HEK293 (cell line): ENCODE measurements at regions not wholly inside any gene's neighbourhood (a gene's known extent, or its start where the extent isn't known, plus 50 kb on each side); places are given as distances from the start of the nearest gene placed in this dataset.

Experiments
- CTCF ChIA-PET: fragments of 350-600 bp; formaldehyde crosslinking; extraction: SDS; loops from one replicate; lab custom pipeline; 2021; ENCODE audit warnings: antibody characterized with exemption; lab: Yijun Ruan, JAX
- POLR2A ChIA-PET: fragments of 300-600 bp; formaldehyde crosslinking; extraction: SDS; loops from one replicate; lab custom pipeline; 2020; ENCODE audit warnings: antibody characterized with exemption, inconsistent platforms; lab: Yijun Ruan, JAX
- H3K27ac ChIP-seq: fragments of 200-500 bp; sonication (Bioruptor generic); 2 replicates; pipeline ENCODE4 v1.5.1; 2014; ENCODE audit warnings: low read depth, low read length, control low read depth, inconsistent platforms; ENCODE audit errors: extremely low read depth
- H3K36me3 ChIP-seq, 2 experiments: fragments of 200-500 bp in 1 of 2; sonication (Bioruptor generic) in 1 of 2; 1 replicate in 1 of 2; 2 replicates in 1 of 2; pipeline ENCODE4 v1.5.1; 2014 to 2017; ENCODE audit warnings: inconsistent platforms in 2 of 2, low read length in 2 of 2; ENCODE audit not compliant: control insufficient read depth in 2 of 2, insufficient read depth in 1 of 2
- H3K4me1 ChIP-seq: fragments of 200-500 bp; sonication (Bioruptor generic); 2 replicates; pipeline ENCODE4 v1.5.1; 2014; ENCODE audit warnings: mild to moderate bottlenecking, low read length, inconsistent platforms; ENCODE audit not compliant: control insufficient read depth, insufficient read depth
- H3K4me3 ChIP-seq: 2 replicates; pipeline ENCODE4 v1.5.1; 2011; ENCODE audit warnings: low read depth, mild to moderate bottlenecking, control low read depth, low read length, moderate library complexity
- H3K9me3 ChIP-seq: fragments of 200-500 bp; sonication (Bioruptor generic); 2 replicates; pipeline ENCODE4 v1.5.1; 2014; ENCODE audit warnings: low read depth, low read length, inconsistent platforms; ENCODE audit not compliant: control insufficient read depth, insufficient read depth
- KLF16 ChIP-seq: fragments of 450-650 bp; formaldehyde crosslinking; IDR thresholded peaks from 2 replicates; pipeline ENCODE4 v1.5.1; 2017; ENCODE audit warnings: missing biosample characterization, missing genetic modification characterization
- MZF1 ChIP-seq: fragments of 450-650 bp; formaldehyde crosslinking; IDR thresholded peaks from 2 replicates; pipeline ENCODE4 v1.5.1; 2017; ENCODE audit warnings: missing biosample characterization, missing genetic modification characterization, borderline replicate concordance
- SP7 ChIP-seq: fragments of 450-650 bp; formaldehyde crosslinking; IDR thresholded peaks from 2 replicates; pipeline ENCODE4 v1.5.1; 2016; ENCODE audit warnings: missing biosample characterization, missing genetic modification characterization
- TCF7L2 ChIP-seq: IDR thresholded peaks from 2 replicates; pipeline ENCODE4 v1.6.1; 2011; ENCODE audit warnings: low read depth, mild to moderate bottlenecking, inconsistent platforms, low read length, moderate library complexity, borderline replicate concordance
- ZBTB20 ChIP-seq: fragments of 450-650 bp; formaldehyde crosslinking; IDR thresholded peaks from 2 replicates; pipeline ENCODE4 v1.5.1; 2016; ENCODE audit warnings: missing biosample characterization, missing genetic modification characterization
- ZBTB7A ChIP-seq: fragments of 450-650 bp; formaldehyde crosslinking; IDR thresholded peaks from 2 replicates; pipeline ENCODE4 v1.5.1; 2016; ENCODE audit warnings: low read depth, missing biosample characterization, missing genetic modification characterization
- ZNF132 ChIP-seq: fragments of 450-650 bp; formaldehyde crosslinking; IDR thresholded peaks from 2 replicates; pipeline ENCODE4 v1.5.1; 2017; ENCODE audit warnings: missing biosample characterization, missing genetic modification characterization, borderline replicate concordance
- ZNF155 ChIP-seq: fragments of 450-650 bp; formaldehyde crosslinking; IDR thresholded peaks from 2 replicates; pipeline ENCODE4 v1.5.1; 2016; ENCODE audit warnings: missing biosample characterization, missing genetic modification characterization
- ZNF341 ChIP-seq: fragments of 450-650 bp; formaldehyde crosslinking; IDR thresholded peaks from 2 replicates; pipeline ENCODE4; 2016; ENCODE audit warnings: low read depth, missing biosample characterization, missing genetic modification characterization
- ZNF645 ChIP-seq: fragments of 450-650 bp; formaldehyde crosslinking; IDR thresholded peaks from 2 replicates; pipeline ENCODE4; 2016; ENCODE audit warnings: missing biosample characterization, missing genetic modification characterization
- ZNF677 ChIP-seq: fragments of 450-650 bp; IDR thresholded peaks from 2 replicates; pipeline ENCODE4 v1.5.0; 2018; ENCODE audit warnings: missing biosample characterization, mild to moderate bottlenecking, missing genetic modification characterization, moderate library complexity
- TF ChIP-seq, protein P1 (sequence below): fragments of 450-650 bp; formaldehyde crosslinking; IDR thresholded peaks from 2 replicates; pipeline ENCODE4 v1.5.1; 2016; ENCODE audit warnings: missing biosample characterization, missing genetic modification characterization
- TF ChIP-seq, protein P2 (sequence below): fragments of 450-650 bp; formaldehyde crosslinking; IDR thresholded peaks from 2 replicates; pipeline ENCODE4 v1.5.1; 2016; ENCODE audit warnings: missing biosample characterization, missing genetic modification characterization
- TF ChIP-seq, protein P3 (sequence below): fragments of 450-650 bp; formaldehyde crosslinking; IDR thresholded peaks from 2 replicates; pipeline ENCODE4 v1.5.1; 2016; ENCODE audit warnings: missing biosample characterization, missing genetic modification characterization

DNA sequence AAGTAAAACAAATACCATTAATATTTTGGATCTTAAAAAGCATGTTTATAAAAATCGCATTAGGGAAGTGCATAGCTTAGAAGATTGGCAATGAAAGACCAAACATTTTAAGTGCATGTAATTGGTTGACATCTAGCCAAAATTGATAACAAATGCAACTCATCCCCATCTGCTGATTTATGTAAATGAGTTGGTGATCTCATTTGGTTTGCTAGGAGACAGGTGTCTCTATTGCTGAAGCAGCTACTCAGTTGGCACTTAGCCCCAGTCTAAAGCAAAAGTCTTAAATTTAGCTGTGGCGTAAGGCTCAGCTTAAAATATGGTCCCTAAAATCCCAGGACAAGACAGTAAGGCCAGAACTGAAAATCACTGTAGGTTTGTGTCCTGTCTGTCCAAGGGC, 113.5 kb upstream of the CHL1 start (continued):
- TF ChIP-seq, protein P1, sequence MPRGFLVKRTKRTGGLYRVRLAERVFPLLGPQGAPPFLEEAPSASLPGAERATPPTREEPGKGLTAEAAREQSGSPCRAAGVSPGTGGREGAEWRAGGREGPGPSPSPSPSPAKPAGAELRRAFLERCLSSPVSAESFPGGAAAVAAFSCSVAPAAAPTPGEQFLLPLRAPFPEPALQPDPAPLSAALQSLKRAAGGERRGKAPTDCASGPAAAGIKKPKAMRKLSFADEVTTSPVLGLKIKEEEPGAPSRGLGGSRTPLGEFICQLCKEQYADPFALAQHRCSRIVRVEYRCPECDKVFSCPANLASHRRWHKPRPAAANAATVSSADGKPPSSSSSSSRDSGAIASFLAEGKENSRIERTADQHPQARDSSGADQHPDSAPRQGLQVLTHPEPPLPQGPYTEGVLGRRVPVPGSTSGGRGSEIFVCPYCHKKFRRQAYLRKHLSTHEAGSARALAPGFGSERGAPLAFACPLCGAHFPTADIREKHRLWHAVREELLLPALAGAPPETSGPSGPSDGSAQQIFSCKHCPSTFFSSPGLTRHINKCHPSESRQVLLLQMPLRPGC: no peak
- TF ChIP-seq, all 188 proteins: peak for 0

DNA sequence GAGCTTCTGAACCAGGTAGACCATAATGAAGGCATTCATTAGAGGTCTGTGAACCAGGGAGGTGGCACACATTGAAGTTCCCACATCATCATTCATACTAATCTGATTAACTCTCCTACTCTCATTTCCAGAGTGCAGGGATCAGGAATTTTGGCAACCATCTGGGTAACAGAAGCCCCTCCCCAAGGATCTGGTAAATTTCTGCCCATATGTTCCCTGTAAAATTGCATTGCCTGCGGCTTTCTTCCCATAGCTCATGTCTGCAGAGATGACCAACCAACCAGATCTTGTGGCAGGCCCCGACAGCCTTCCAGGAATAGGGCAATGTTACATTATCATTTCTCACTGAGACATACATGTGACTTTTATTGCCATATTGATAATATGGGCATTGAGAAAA, 111.4 kb upstream of the CHL1 start:
- no peak overlapping the region for H3K4me3 ChIP-seq
- H3K27ac ChIP-seq: no peak overlapping the region
- no peaks in the 10 kb centered on the region for H3K9me3 ChIP-seq
- ChIA-PET POLR2A (no interaction called here), CTCF (no interaction called here)
- no peaks in the 10 kb centered on the region for H3K36me3 ChIP-seq
- H3K4me1 ChIP-seq: no peaks in the 10 kb centered on the region
- no peak for TF ChIP-seq MZF1 (tag by site-specific recombination)
- no peak for TF ChIP-seq ZNF155 (tag by site-specific recombination)
- TF ChIP-seq ZNF677 (tag by site-specific recombination): no peak
- no peak for TF ChIP-seq ZNF132 (tag by site-specific recombination)
- TF ChIP-seq TCF7L2: no peak
- TF ChIP-seq, protein P2, sequence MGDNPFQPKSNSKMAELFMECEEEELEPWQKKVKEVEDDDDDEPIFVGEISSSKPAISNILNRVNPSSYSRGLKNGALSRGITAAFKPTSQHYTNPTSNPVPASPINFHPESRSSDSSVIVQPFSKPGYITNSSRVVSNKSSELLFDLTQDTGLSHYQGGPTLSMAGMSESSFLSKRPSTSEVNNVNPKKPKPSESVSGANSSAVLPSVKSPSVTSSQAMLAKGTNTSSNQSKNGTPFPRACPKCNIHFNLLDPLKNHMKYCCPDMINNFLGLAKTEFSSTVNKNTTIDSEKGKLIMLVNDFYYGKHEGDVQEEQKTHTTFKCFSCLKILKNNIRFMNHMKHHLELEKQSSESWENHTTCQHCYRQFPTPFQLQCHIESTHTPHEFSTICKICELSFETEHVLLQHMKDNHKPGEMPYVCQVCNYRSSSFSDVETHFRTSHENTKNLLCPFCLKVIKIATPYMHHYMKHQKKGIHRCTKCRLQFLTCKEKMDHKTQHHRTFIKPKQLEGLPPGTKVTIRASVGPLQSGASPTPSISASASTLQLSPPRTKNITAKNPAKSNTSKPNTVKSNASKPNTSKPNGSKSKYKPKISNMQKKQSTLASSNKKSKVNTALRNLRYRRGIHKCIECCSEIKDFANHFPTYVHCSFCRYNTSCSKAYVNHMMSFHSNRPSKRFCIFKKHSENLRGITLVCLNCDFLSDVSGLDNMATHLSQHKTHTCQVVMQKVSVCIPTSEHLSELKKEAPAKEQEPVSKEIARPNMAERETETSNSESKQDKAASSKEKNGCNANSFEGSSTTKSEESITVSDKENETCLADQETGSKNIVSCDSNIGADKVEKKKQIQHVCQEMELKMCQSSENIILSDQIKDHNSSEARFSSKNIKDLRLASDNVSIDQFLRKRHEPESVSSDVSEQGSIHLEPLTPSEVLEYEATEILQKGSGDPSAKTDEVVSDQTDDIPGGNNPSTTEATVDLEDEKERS (tag by site-specific recombination): no peak
- TF ChIP-seq, protein P3, sequence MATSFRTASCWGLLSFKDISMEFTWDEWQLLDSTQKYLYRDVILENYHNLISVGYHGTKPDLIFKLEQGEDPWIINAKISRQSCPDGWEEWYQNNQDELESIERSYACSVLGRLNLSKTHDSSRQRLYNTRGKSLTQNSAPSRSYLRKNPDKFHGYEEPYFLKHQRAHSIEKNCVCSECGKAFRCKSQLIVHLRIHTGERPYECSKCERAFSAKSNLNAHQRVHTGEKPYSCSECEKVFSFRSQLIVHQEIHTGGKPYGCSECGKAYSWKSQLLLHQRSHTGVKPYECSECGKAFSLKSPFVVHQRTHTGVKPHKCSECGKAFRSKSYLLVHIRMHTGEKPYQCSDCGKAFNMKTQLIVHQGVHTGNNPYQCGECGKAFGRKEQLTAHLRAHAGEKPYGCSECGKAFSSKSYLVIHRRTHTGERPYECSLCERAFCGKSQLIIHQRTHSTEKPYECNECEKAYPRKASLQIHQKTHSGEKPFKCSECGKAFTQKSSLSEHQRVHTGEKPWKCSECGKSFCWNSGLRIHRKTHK: no peak
- no peak for TF ChIP-seq KLF16 (tag by site-specific recombination)
- TF ChIP-seq ZBTB20 (tag by site-specific recombination): no peak

DNA sequence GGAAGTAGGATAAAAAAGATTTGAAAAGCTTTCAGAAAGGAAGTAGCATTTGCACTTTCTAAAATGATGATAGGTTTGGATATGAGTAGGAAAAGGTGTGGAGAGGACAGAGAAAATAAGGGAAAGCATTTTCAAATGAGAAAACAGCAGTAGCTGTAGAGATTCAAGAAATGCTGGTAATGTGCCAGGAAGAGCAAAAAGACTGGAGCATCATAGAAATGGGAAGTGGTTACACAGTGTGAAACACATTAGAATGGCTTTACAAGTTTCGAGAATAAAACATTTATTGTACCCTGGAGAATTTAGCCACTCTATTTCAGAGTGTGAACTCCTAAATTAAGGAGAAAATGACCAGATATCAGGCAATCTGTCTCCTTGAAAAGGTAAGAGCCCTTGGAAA, 108.3 kb upstream of the CHL1 start:
- no peak for TF ChIP-seq ZNF341 (tag by site-specific recombination)
- no peak for TF ChIP-seq ZNF155 (tag by site-specific recombination)
- no peak for TF ChIP-seq ZNF645 (tag by site-specific recombination)
- TF ChIP-seq ZBTB7A (tag by site-specific recombination): no peak
- TF ChIP-seq SP7 (tag by site-specific recombination): no peak
- no peak for TF ChIP-seq MZF1 (tag by site-specific recombination)
- ChIA-PET CTCF (no interaction called here), POLR2A (no interaction called here)
- Histone ChIP-seq H3K9me3 (no peaks in the 10 kb centered on the region), H3K4me1 (no peaks in the 10 kb centered on the region), H3K27ac (no peak overlapping the region), H3K4me3 (no peak overlapping the region), H3K36me3 (no peaks in the 10 kb centered on the region)
